ENCODE measurements at regions not wholly inside any gene's neighbourhood (a gene's known extent, or its start where the extent isn't known, plus 50 kb on each side); places are given as distances from the start of the nearest gene placed in this dataset.

DNA sequence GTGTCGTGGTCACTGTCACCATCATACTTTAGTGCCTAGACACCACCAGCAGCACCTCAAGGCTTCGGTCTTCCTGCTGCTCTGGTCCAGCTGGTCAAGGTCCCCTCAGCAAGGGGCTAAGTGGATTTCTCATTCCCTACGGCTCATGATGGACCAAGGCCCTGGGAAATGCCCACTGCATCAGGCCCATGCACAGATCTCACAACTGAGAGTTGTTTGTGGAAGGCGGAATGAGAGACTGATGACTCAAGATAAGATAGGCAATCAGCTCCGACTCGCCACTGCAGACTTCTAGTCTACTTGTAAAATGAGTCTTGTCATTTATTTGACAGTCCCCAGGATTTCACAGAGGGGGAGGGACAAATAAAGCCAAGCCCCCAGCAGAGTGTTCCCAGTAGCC lies 108.4 kb upstream of the TBX20 start:
- H3K9me3 ChIP-seq (ENCODE audit: control insufficient read depth, insufficient read depth, low read length) = no peaks in the 10 kb centered on the region
- H3K27ac ChIP-seq (ENCODE audit: low read depth, low read length) = no peak overlapping the region
- peaks cover 8% of the 10 kb centered on the region; the same call in 1 of the 2 replicates for H3K27me3 ChIP-seq (ENCODE audit: control insufficient read depth, insufficient read depth, low read length)
- no peak overlapping the region for H3K9ac ChIP-seq (ENCODE audit: low read depth, low read length)
- peaks cover 17% of the 10 kb centered on the region for H3K4me1 ChIP-seq (ENCODE audit: control insufficient read depth, insufficient read depth, low read length)
- H3K36me3 ChIP-seq (ENCODE audit: control insufficient read depth, insufficient read depth, low read length) = no peaks in the 10 kb centered on the region
- no peak overlapping the region for H3K4me3 ChIP-seq (ENCODE audit: low read depth, low read length)

DNA sequence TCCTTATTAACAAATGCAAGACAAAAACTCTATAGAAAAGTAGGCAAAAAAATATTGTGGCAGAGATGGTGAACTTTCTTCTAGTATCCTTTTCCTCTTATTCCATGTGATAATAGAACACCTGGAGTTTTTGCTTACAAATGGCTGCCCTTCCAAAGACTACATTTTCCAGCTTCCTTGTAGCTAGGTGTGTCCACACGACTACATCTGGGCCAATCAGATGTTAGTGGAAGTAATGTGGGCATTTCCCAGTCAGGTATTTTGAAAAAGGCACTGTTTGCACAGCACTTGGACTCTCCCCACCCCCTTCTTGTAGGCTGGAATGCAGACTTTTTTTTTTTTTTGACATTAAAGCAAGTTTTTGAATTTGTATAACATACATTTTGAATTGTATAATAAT lies 105.5 kb upstream of the TBX20 start:
- Histone ChIP-seq H3K9ac (ENCODE audit: low read depth, low read length) (no peak overlapping the region), H3K4me3 (ENCODE audit: low read depth, low read length) (no peak overlapping the region), H3K9me3 (ENCODE audit: control insufficient read depth, insufficient read depth, low read length) (no peaks in the 10 kb centered on the region), H3K4me1 (ENCODE audit: control insufficient read depth, insufficient read depth, low read length) (peaks cover 3% of the 10 kb centered on the region; the same call in 1 of the 2 replicates), H3K36me3 (ENCODE audit: control insufficient read depth, insufficient read depth, low read length) (no peaks in the 10 kb centered on the region), H3K27me3 (ENCODE audit: control insufficient read depth, insufficient read depth, low read length) (no peaks in the 10 kb centered on the region), H3K27ac (ENCODE audit: low read depth, low read length) (no peak overlapping the region)

DNA sequence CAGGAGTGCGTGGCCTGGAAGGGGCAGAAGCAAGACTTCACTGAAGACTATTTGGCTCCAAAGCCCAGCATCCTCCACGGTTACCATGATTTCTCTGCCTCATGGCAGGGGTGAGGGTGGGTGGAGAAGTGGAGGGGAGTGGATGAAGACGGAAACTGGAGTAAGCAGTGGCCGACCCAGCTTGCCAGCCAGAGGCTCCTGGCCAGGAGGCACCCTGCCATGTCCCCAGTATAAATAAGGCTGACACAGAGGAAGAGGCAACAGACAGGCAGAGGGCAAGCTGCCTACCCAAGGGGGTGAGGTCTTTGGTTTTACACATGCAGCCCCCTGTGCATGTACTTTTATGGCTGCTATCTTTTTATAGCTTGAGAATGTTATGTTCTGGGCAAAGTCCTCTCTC lies 102.6 kb upstream of the TBX20 start:
- H3K27me3 ChIP-seq (ENCODE audit: control insufficient read depth, insufficient read depth, low read length) = no peaks in the 10 kb centered on the region
- no peaks in the 10 kb centered on the region for H3K9me3 ChIP-seq (ENCODE audit: control insufficient read depth, insufficient read depth, low read length)
- H3K4me3 ChIP-seq (ENCODE audit: low read depth, low read length) = no peak overlapping the region
- peaks cover 3% of the 10 kb centered on the region; the same call in 1 of the 2 replicates for H3K4me1 ChIP-seq (ENCODE audit: control insufficient read depth, insufficient read depth, low read length)
- H3K27ac ChIP-seq (ENCODE audit: low read depth, low read length) = no peak overlapping the region
- no peaks in the 10 kb centered on the region for H3K36me3 ChIP-seq (ENCODE audit: control insufficient read depth, insufficient read depth, low read length)
- H3K9ac ChIP-seq (ENCODE audit: low read depth, low read length) = no peak overlapping the region

DNA sequence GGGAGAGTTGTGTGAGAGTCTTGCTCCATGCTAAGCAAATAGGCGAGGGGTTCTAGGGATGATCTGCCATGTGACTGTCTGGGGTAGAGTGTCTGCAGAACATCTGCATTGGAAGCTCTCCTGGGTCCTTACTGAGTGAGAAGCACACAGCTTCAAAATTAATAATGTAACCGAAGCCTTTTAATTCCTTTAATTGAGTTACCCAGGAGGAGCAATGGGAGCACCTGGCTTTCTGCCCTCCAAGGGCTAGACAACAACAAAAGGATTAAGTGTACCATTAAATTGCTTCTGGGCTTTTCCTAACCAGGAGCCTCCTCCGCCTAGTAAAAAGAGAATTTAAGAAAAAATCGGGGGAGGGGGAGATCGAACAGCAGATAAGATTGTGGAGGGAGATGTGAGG lies 102.0 kb upstream of the TBX20 start:
- Histone ChIP-seq H3K36me3 (ENCODE audit: control insufficient read depth, insufficient read depth, low read length) (no peaks in the 10 kb centered on the region), H3K27ac (ENCODE audit: low read depth, low read length) (no peak overlapping the region), H3K9me3 (ENCODE audit: control insufficient read depth, insufficient read depth, low read length) (no peaks in the 10 kb centered on the region), H3K27me3 (ENCODE audit: control insufficient read depth, insufficient read depth, low read length) (no peaks in the 10 kb centered on the region), H3K9ac (ENCODE audit: low read depth, low read length) (no peak overlapping the region), H3K4me1 (ENCODE audit: control insufficient read depth, insufficient read depth, low read length) (peaks cover 3% of the 10 kb centered on the region; the same call in 1 of the 2 replicates), H3K4me3 (ENCODE audit: low read depth, low read length) (no peak overlapping the region)

DNA sequence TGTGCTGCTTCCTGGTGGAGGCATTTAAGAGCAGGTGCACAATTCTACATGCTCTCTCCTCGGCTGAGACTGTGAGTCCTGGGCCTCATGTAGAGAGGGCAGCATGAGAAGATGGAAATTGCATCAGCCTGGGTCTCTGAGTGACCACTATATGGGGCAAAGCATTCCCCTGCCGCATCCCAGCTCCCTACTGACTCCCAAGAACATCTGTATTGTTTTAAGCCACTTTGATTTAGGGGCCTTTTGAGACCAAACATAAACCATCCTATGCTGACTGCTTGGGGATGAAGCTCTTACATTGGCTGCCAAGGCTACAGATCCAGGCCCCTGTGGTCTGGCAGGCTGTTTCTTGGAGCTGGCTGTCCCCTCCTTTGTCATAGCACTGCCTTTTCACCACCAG lies 101.3 kb upstream of the TBX20 start:
- no peak overlapping the region for H3K27ac ChIP-seq (ENCODE audit: low read depth, low read length)
- H3K9me3 ChIP-seq (ENCODE audit: control insufficient read depth, insufficient read depth, low read length) = no peaks in the 10 kb centered on the region
- no peaks in the 10 kb centered on the region for H3K27me3 ChIP-seq (ENCODE audit: control insufficient read depth, insufficient read depth, low read length)
- H3K9ac ChIP-seq (ENCODE audit: low read depth, low read length) = no peak overlapping the region
- H3K4me3 ChIP-seq (ENCODE audit: low read depth, low read length) = no peak overlapping the region
- H3K36me3 ChIP-seq (ENCODE audit: control insufficient read depth, insufficient read depth, low read length) = no peaks in the 10 kb centered on the region
- peaks cover 3% of the 10 kb centered on the region; the same call in 1 of the 2 replicates for H3K4me1 ChIP-seq (ENCODE audit: control insufficient read depth, insufficient read depth, low read length)

DNA sequence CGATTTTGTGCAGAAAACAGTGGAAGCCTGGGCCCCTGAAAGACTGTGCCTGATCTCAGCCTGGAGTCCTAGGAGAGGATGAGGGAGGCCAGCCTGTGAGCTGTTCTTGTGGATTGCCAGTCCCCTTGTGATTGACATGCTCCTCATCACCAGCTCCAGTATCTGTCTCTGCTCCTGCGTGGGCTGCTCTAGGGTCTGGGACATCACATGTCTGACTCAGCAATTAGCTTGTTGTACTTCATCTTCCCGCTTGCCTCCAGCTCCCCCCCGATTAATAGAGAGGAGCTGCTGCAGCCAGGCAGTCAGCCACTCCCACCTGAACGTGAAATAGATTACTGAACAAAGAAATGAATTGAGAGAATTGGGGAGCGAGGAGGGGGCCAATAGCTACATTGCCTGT lies 99.6 kb upstream of the TBX20 start:
- Histone ChIP-seq H3K9me3 (ENCODE audit: control insufficient read depth, insufficient read depth, low read length) (no peaks in the 10 kb centered on the region), H3K36me3 (ENCODE audit: control insufficient read depth, insufficient read depth, low read length) (no peaks in the 10 kb centered on the region), H3K4me1 (ENCODE audit: control insufficient read depth, insufficient read depth, low read length) (peaks cover 3% of the 10 kb centered on the region; the same call in 1 of the 2 replicates), H3K27me3 (ENCODE audit: control insufficient read depth, insufficient read depth, low read length) (no peaks in the 10 kb centered on the region), H3K4me3 (ENCODE audit: low read depth, low read length) (no peak overlapping the region), H3K9ac (ENCODE audit: low read depth, low read length) (no peak overlapping the region), H3K27ac (ENCODE audit: low read depth, low read length) (no peak overlapping the region)

DNA sequence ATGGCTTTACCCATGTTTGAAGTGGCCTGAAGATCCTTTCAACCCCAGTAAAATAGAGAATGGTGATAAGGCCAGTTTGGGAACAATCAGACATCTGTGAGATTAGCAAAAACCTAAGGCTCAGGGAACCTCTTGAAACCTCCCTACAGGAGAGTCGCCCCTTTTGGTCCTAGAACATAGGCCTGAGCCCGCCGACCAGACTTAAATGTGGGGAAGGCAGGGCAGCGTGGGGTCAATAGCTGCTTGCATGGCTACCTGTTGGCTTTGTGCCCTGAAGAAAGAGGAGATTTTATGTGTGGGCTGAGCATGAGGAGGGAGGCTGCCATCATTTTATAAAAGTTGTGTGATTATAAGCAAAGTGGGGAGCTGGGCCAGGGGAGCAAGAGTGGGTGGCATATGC lies 97.6 kb upstream of the TBX20 start:
- H3K4me1 ChIP-seq (ENCODE audit: control insufficient read depth, insufficient read depth, low read length) = peaks cover 3% of the 10 kb centered on the region; the same call in 1 of the 2 replicates

DNA sequence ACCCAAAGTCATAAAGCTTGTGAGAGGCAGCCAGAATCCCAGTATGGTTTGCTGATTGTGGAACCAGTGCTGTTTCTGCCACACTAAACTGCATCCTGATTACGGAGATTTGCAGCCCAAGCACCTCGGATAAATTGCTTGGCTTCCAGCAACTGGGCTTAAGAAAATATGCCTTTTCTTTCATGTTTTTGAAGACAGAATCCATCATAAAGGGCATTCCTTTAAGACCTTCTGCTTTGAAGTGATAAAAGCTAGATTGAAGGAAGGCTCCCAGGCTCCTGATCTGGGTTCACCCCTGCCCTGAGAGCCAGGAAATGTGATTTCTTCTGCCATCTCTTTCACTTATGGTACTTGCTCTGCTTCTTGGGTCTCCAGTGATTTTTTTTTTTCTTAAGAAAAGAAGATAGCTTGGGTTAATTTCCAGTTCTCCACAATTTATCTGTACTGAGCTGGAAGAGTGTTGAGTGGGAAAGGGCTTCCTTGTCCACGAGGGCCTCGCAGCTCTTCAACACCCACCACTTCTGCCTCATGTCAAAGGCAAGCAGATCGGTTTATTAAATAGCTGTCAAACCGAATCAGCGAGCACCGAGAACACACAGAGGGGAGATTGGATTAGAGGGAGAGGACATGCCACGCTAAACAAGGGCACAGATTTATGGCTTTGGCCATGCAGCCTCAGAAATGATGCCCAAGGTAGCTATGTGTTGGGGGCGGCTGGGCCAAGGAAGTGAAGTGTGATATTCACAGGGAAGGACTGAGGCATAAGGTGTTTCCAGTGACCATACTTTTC lies 94.9 kb upstream of the TBX20 start:
- no peak overlapping the region for H3K4me3 ChIP-seq (ENCODE audit: low read depth, low read length)
- H3K9me3 ChIP-seq (ENCODE audit: control insufficient read depth, insufficient read depth, low read length) = no peaks in the 10 kb centered on the region
- no peak overlapping the region for H3K9ac ChIP-seq (ENCODE audit: low read depth, low read length)
- no peaks in the 10 kb centered on the region; the same call in 1 of the 2 replicates for H3K27me3 ChIP-seq (ENCODE audit: control insufficient read depth, insufficient read depth, low read length)
- H3K4me1 ChIP-seq (ENCODE audit: control insufficient read depth, insufficient read depth, low read length) = no peaks in the 10 kb centered on the region
- no peak overlapping the region for H3K27ac ChIP-seq (ENCODE audit: low read depth, low read length)
- H3K36me3 ChIP-seq (ENCODE audit: control insufficient read depth, insufficient read depth, low read length) = no peaks in the 10 kb centered on the region

More for the DNA sequence above, 97.6 kb upstream of the TBX20 start:
- Histone ChIP-seq H3K9ac (ENCODE audit: low read depth, low read length) (no peak overlapping the region), H3K9me3 (ENCODE audit: control insufficient read depth, insufficient read depth, low read length) (no peaks in the 10 kb centered on the region), H3K36me3 (ENCODE audit: control insufficient read depth, insufficient read depth, low read length) (no peaks in the 10 kb centered on the region), H3K4me3 (ENCODE audit: low read depth, low read length) (no peak overlapping the region), H3K27me3 (ENCODE audit: control insufficient read depth, insufficient read depth, low read length) (no peaks in the 10 kb centered on the region; the same call in 1 of the 2 replicates), H3K27ac (ENCODE audit: low read depth, low read length) (no peak overlapping the region)

DNA sequence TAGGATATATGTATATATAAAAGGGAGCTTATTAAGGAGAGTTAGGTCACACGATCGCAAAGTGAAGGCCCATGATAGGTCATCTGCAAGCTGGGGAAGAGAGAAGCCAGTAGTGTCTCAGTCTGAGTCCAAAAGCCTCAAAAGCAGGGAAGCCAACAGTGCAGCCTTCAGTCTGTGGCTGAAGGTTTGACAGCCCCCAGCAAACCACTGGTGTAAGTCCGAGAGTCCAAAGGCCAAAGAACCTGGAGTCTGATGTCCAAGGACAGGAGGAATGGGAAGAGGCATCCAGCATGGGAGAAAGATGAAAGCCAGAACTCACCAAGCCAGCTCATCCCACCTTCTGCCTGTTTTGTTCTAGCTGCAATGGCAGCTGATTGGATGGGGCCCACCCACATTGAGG lies 88.9 kb upstream of the TBX20 start:
- Histone ChIP-seq H3K36me3 (ENCODE audit: control insufficient read depth, insufficient read depth, low read length) (no peaks in the 10 kb centered on the region), H3K27ac (ENCODE audit: low read depth, low read length) (no peak overlapping the region), H3K4me3 (ENCODE audit: low read depth, low read length) (no peak overlapping the region), H3K27me3 (ENCODE audit: control insufficient read depth, insufficient read depth, low read length) (no peaks in the 10 kb centered on the region; the same call in 1 of the 2 replicates), H3K9me3 (ENCODE audit: control insufficient read depth, insufficient read depth, low read length) (no peaks in the 10 kb centered on the region), H3K9ac (ENCODE audit: low read depth, low read length) (no peak overlapping the region), H3K4me1 (ENCODE audit: control insufficient read depth, insufficient read depth, low read length) (peaks cover 4% of the 10 kb centered on the region; the same call in 1 of the 2 replicates)

DNA sequence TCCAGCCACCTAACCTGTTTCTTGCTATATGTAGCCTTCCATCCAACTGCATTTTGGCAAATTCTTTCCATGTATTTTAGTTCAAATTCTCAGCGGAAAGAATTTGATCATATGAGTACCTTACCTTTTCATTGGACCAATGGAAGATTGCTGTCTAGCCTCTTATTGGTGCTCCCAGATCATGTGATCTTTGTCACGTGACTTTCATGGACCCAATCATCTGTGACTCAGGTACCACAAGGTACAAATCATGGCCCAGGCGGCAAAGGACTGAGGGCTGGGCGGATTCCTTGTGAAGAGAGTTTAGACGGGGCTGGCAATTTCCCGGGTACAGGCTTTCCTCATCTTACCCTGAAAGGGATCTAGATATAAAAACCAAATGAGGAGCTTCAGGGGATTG lies 85.9 kb upstream of the TBX20 start:
- no peaks in the 10 kb centered on the region for H3K36me3 ChIP-seq (ENCODE audit: control insufficient read depth, insufficient read depth, low read length)
- H3K9me3 ChIP-seq (ENCODE audit: control insufficient read depth, insufficient read depth, low read length) = no peaks in the 10 kb centered on the region
- H3K4me1 ChIP-seq (ENCODE audit: control insufficient read depth, insufficient read depth, low read length) = peaks cover 4% of the 10 kb centered on the region; the same call in 1 of the 2 replicates
- H3K9ac ChIP-seq (ENCODE audit: low read depth, low read length) = no peak overlapping the region
- no peak overlapping the region for H3K4me3 ChIP-seq (ENCODE audit: low read depth, low read length)
- no peaks in the 10 kb centered on the region for H3K27me3 ChIP-seq (ENCODE audit: control insufficient read depth, insufficient read depth, low read length)
- no peak overlapping the region for H3K27ac ChIP-seq (ENCODE audit: low read depth, low read length)

DNA sequence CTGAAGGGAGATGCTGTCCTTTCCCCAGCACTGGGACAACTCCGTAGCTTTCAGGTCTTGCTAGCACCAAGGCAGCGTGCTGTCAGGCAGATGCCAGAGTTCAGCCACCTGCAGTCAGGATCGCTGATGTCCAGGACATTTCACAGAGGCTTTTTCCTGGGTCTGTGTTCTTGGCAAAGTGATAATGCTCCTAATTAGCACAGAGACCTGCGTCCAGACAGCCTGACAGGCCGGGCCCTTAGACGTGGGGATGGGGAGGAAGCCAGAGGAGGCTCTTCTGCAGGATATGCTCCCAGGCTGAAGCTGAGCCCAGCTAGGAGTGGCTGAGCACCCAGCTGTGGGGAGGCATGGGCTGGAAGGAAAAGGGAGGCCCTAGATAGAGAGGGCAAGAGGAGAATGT lies 82.5 kb upstream of the TBX20 start:
- H3K27me3 ChIP-seq (ENCODE audit: control insufficient read depth, insufficient read depth, low read length) = no peaks in the 10 kb centered on the region
- H3K4me1 ChIP-seq (ENCODE audit: control insufficient read depth, insufficient read depth, low read length) = no peaks in the 10 kb centered on the region
- H3K27ac ChIP-seq (ENCODE audit: low read depth, low read length) = no peak overlapping the region
- no peaks in the 10 kb centered on the region for H3K9me3 ChIP-seq (ENCODE audit: control insufficient read depth, insufficient read depth, low read length)
- no peaks in the 10 kb centered on the region for H3K36me3 ChIP-seq (ENCODE audit: control insufficient read depth, insufficient read depth, low read length)
- H3K4me3 ChIP-seq (ENCODE audit: low read depth, low read length) = no peak overlapping the region
- H3K9ac ChIP-seq (ENCODE audit: low read depth, low read length) = no peak overlapping the region

All from HUES48 (cell line).